Upper lobe of left lung (tissue), 4 donors: ENCODE measurements at regions not wholly inside any gene's neighbourhood (a gene's known extent, or its start where the extent isn't known, plus 50 kb on each side); places are given as distances from the start of the nearest gene placed in this dataset.

ENCODE experiments used
- CTCF ChIP-seq, 6 experiments: fragments of 450-650 bp in 4 of 6; fragments of 200-600 bp in 2 of 6; sonication (generic) in 2 of 6; IDR thresholded peaks; one replicate each; pipeline ENCODE4 v1.5.1; 2016 to 2019; ENCODE audit warnings: antibody characterized with exemption in 6 of 6
- POLR2A ChIP-seq, 4 donors: fragments of 450-650 bp; IDR thresholded peaks; one replicate each; pipeline ENCODE4 v1.5.1; 2016 to 2017; ENCODE audit warnings: antibody characterized with exemption in 4 of 4, mild to moderate bottlenecking in 2 of 4
- POLR2AphosphoS5 ChIP-seq, 2 donors: sonication (generic); formaldehyde crosslinking; IDR thresholded peaks; one replicate each; pipeline ENCODE4 v1.5.1; 2017; ENCODE audit warnings: antibody characterized with exemption in 2 of 2

GRCh38 chr15:77713281-77713680 lies 80.6 kb upstream of the LINGO1 start:
- TF ChIP-seq POLR2AphosphoS5 (IDR thresholded peaks at IDR 0.05) = no peak
- no peak for TF ChIP-seq POLR2A (IDR thresholded peaks at IDR 0.05)
- no peak for TF ChIP-seq CTCF (IDR thresholded peaks at IDR 0.05)
